ENCODE measurements at regions not wholly inside any gene's neighbourhood (a gene's known extent, or its start where the extent isn't known, plus 50 kb on each side); places are given as distances from the start of the nearest gene placed in this dataset.

DNA sequence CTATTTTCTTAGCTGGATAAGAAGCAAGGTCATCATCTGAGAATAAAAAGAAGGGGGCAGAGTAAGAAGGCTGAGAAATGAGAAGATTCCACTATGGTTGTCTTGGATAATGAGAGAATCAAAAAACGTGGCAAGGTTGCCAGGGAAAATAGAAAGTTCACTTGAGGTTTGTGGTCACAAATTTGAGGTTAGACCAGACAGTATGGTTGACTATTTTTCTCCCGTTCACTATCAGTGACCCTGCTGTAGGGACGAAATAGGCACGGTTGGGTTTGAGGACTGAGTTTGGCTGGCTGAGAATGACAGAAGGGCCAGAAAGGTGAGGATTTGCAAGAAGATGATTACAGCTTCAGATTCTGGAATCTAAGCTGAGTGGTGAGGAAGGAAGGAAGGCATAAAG, 266.0 kb upstream of the ZNF462 start:
- no peak overlapping the region for H3K4me3 ChIP-seq (ENCODE audit: low read length)
- DNase-seq (ENCODE audit: low read depth, low spot score): no peak

DNA sequence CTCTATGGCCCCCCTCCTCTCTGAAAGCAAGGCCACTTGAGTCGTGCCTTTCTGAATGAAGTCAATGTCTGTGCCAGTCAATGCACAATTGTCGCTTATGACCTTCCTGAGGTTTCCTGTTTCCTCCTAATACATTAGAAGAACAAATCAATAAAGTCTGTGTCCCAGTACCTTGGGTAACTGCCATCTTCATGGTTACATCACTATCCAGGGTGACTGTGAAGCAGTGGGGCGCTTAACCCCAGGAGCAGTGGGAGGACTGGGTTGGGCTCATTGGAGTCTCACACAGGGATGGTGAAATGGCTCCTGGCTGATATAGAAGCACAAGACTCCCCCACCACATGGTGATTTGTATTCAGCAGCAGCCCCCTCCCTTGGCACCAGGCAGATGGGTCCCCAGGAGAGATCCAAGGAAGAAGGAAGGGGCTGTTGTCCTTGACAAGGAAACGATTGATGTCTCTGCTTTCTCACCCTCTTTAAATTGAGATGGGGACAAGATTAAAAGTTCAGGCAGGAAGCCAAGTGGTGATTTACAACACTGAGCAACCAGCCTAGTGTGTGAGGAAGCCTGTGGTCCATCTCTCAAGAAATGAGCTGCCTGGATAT, 261.9 kb upstream of the ZNF462 start:
- no peak overlapping the region for H3K4me3 ChIP-seq (ENCODE audit: low read length)
- no peak for DNase-seq (ENCODE audit: low read depth, low spot score)

DNA sequence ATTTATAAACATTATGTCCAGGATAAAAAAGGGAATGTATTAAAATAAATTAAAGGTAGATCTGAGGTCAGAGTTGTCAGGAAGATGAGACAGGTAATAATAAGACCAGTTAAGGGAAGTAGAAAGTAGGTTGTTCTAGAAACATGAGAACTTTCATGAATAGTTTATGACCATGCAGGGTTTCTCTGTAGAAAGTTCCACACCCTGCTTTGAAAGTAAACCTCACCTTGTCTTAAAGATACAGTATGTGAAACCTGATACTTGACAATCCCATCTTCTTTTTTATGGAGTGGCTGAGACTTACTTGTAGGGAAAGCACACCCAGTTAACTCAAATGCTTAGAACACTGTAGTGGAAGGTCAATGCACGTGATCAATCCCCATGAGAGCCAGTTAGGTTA, 260.6 kb upstream of the ZNF462 start:
- H3K4me3 ChIP-seq (ENCODE audit: low read length): no peak overlapping the region
- DNase-seq (ENCODE audit: low read depth, low spot score): no peak

- peak; percentile 5 for DNase-seq (ENCODE audit: low read depth, low spot score)
- H3K4me3 ChIP-seq (ENCODE audit: low read length): no peak overlapping the region
These were observed 249.7 kb upstream of the ZNF462 start for GRCh38 chr9:106613250-106613737.

- no peak overlapping the region for H3K4me3 ChIP-seq (ENCODE audit: low read length)
- DNase-seq (ENCODE audit: low read depth, low spot score): no peak
These were observed 247.7 kb upstream of the ZNF462 start for GRCh38 chr9:106615118-106615889.

DNA sequence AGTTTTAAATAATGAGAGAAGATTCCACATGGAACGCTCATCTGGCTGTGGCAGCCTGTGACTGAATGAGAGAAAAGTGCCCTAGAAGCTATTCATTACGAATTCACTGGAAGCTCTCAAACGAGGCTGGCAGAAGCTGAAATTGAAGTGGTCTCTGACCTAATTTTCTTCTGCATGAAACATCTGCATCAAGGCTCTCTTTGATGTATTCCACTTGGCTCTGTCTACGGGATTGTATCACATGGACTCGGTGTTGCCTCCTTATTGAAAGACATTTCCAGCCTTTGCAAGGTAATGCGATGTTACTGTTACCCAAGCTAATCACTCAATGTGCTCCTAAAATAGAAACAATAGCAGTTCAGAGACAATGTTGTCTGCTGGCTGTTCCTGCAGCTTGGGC, 246.9 kb upstream of the ZNF462 start:
- DNase-seq (ENCODE audit: low read depth, low spot score): no peak
- H3K4me3 ChIP-seq (ENCODE audit: low read length): no peak overlapping the region

- no peak for DNase-seq (ENCODE audit: low read depth, low spot score)
- H3K4me3 ChIP-seq (ENCODE audit: low read length): no peak overlapping the region
These were observed 246.1 kb upstream of the ZNF462 start for GRCh38 chr9:106616851-106617345.

DNA sequence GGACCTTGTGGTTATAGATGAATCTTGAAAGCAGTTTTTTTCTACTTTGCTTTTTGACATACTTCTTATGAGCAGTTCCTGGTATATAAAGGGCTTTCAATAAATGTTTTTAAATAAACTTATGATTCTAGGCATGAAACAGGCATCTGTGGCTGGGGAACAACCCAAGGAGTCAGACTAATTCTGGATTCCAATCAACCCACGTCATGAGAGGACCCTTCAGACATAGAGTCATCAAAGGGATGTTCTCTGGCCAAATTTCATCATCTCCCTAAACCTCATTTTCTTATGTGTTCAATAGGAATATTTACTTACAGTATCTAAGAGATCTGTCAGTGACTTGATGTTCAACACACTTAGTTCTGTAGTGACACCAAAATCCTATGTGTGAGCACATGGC, 243.8 kb upstream of the ZNF462 start:
- no peak overlapping the region for H3K4me3 ChIP-seq (ENCODE audit: low read length)

DNA sequence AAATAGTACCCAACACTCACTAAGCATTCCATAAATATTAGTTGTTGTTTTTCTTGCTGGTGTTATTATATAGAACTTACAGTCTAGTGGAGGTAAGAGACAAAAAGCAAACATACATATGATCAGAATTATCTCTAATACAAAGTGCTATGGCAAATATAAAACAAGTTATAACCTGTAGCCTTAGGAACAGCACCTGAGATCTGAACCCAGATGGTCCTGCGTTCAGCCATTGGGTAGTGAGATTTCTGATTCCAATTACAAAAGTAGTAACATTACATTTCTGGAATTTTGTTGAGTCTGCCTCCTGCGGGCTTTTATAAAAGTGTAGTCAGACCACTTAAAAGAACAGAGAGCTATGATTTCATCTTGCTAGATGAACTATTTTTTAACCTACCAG, 242.9 kb upstream of the ZNF462 start:
- no peak for DNase-seq (ENCODE audit: low read depth, low spot score)
- H3K4me3 ChIP-seq (ENCODE audit: low read length): no peak overlapping the region

More for the DNA sequence above, 243.8 kb upstream of the ZNF462 start:
- DNase-seq (ENCODE audit: low read depth, low spot score): no peak

GRCh38 chr9:106620866-106621265, 242.1 kb upstream of the ZNF462 start:
- no peak for DNase-seq (ENCODE audit: low read depth, low spot score)
- no peak overlapping the region for H3K4me3 ChIP-seq (ENCODE audit: low read length)

DNA sequence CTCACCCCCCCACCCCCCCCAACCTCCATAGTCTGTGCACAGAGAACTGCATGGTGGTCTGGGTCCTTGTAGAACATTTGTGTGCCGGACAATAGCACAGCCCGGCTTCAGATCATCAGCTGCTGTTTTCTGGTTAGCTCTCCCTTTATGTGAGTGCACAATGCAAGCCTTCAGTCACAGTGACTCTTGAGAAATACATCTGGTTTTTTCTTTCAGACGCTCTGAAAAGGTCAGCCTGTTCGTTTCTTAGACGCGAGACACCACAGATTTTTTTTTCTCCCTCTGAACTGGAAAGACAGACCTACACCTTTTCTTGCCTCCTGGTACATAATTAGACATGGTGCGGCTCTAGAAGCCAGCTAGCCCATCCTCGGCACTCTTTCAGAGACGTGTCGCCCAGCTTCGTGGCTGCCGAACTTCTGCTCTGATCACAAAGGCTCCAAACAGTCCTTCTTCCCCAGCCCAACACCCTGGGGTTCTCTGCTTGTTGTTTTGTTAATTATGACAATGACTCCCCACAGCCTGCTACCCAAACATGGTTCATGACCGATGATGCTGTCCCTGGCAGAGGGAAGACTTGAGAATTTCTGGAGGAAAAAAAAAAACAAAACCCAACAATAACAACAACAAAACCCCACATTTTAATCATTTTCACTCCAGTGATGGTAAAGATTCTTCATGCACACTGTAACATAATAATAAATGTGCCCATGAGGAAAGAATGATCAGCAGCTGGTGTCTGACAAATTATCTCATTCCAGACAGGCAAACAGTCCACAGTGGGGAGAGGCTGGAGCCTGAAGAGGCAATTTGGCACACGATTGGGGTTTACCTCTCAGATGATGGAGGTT, 241.4 kb upstream of the ZNF462 start:
- no peak overlapping the region for H3K4me3 ChIP-seq (ENCODE audit: low read length)
- DNase-seq (ENCODE audit: low read depth, low spot score): no peak

DNA sequence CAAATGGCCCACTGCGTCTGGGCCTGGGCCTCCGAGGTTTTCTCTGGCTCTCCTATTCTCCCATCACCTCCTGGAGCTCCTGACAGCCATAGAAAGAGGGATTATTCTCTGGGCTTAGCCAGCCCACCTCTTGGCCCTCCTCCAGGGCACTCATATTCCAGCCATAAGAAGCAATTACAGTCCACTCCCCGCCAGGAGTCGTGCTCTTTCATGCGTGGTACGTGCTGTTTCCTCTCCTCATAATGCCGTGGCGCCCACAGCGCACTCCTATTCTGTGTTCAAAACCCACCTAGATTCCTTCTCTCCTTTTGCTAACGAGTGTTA, 240.8 kb upstream of the ZNF462 start:
- no peak overlapping the region for H3K4me3 ChIP-seq (ENCODE audit: low read length)
- no peak for DNase-seq (ENCODE audit: low read depth, low spot score)

GRCh38 chr9:106623558-106623957, 239.4 kb upstream of the ZNF462 start:
- DNase-seq (ENCODE audit: low read depth, low spot score): no peak
- no peak overlapping the region for H3K4me3 ChIP-seq (ENCODE audit: low read length)

DNA sequence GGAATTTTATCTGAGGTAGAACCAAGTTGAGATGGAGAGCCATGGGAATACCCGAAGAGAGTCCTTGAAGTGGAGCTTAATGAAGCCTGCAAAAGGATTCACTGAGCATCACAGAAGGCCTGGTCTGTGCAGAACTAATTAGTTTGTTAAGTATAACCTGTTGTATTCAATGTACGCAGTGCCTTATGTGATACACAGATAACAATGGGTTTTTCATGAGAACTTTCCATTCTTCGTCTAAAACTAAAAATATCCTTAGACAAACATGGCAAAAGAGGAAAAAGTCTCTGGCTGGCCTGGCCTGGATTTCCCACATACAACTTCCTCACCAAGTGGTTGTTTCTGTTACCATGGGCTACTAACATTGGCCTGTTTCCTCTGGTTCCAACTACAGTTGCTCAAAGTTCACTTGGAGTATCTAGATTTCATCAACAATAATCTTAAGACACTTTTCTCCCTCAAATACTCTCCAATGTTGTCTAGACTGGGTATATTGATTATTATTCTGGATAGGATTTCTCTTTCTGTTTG, 237.6 kb upstream of the ZNF462 start:
- DNase-seq (ENCODE audit: low read depth, low spot score): no peak
- H3K4me3 ChIP-seq (ENCODE audit: low read length): no peak overlapping the region

DNA sequence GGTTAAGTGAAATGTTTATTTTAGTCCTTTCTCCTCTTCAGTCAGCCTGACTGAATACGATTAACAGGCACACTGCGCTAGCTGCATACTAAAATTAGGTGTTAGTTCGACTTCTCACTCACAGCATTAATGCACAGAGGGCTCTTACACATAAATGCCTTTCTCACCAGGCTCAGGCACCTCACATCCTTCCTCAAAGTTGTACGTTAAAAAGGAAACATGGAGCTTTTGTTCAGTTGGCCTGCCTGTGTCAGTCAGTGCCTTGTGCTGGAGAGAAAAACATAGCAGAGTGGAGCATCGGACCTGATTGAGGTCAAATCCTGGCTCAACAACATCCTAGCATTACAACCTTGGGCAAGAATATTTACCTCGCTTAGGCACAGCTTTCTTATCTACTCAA, 236.0 kb upstream of the ZNF462 start:
- DNase-seq (ENCODE audit: low read depth, low spot score): no peak
- H3K4me3 ChIP-seq (ENCODE audit: low read length): no peak overlapping the region

DNA sequence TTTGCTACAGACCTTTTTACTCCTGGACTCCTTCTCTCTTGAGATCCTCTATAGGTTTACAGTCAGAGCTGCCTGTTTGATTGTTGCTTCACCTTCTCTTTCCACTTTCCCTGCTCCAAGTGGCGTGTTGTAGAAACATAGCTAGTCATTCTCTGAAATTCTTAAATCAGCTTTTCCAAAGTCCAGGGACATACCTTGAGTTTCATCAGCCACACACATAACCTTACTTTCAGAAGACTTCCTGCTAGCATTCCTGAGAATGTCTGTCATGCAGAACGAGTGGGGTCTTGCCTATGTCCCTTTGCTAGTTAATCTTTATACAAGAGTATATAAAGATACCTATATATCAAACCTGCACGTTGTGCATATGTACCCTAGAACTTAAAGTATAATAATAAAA, 230.3 kb upstream of the ZNF462 start:
- DNase-seq (ENCODE audit: low read depth, low spot score): no peak
- H3K4me3 ChIP-seq (ENCODE audit: low read length): no peak overlapping the region

DNA sequence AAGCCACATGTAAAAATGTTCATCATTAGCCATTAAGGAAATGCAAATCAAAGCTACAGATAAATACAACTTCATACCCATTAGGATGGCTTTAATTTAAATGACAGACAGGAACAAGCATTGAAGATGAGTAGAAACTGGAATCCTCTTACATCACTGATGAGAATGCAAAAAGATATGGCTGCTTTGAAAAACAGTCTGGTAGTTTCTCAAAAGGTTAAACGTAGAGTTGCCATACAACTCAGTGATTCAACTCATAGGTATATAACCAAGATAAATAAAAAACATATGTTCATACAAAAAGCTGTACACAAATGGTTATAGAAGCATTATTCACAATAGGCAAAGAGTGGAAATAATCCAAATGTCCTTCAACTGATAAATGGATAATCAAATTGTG, 228.8 kb upstream of the ZNF462 start:
- DNase-seq (ENCODE audit: low read depth, low spot score): no peak
- no peak overlapping the region for H3K4me3 ChIP-seq (ENCODE audit: low read length)

- DNase-seq (ENCODE audit: low read depth, low spot score): no peak
These were observed 228.3 kb upstream of the ZNF462 start for GRCh38 chr9:106634641-106635040.

DNA sequence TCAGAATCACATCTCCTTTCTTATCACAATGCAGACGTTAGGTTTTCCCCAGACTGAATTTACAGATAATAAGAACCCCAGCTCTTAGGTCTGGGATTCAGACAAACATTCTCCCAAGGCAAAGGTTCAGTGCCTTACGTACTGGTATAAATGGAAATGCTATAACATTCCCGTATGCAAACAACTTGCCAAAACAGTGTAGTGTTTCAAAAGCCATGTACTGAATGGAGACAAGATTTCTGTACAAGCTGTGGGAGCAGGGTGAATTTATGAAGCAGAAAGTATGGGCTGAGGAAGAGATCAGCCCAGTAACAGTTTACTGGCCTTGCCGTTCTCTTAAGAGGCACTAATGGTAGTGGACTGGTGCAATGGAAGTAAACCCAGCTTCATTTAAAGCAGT, 225.5 kb upstream of the ZNF462 start:
- H3K4me3 ChIP-seq (ENCODE audit: low read length): no peak overlapping the region
- no peak for DNase-seq (ENCODE audit: low read depth, low spot score)

More at GRCh38 chr9:106634641-106635040, 228.3 kb upstream of the ZNF462 start:
- no peak overlapping the region for H3K4me3 ChIP-seq (ENCODE audit: low read length)
